ENCODE measurements at regions not wholly inside any gene's neighbourhood (a gene's known extent, or its start where the extent isn't known, plus 50 kb on each side); places are given as distances from the start of the nearest gene placed in this dataset.

- TF ChIP-seq, protein P1, sequence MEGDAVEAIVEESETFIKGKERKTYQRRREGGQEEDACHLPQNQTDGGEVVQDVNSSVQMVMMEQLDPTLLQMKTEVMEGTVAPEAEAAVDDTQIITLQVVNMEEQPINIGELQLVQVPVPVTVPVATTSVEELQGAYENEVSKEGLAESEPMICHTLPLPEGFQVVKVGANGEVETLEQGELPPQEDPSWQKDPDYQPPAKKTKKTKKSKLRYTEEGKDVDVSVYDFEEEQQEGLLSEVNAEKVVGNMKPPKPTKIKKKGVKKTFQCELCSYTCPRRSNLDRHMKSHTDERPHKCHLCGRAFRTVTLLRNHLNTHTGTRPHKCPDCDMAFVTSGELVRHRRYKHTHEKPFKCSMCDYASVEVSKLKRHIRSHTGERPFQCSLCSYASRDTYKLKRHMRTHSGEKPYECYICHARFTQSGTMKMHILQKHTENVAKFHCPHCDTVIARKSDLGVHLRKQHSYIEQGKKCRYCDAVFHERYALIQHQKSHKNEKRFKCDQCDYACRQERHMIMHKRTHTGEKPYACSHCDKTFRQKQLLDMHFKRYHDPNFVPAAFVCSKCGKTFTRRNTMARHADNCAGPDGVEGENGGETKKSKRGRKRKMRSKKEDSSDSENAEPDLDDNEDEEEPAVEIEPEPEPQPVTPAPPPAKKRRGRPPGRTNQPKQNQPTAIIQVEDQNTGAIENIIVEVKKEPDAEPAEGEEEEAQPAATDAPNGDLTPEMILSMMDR (conservative IDR thresholded peaks at IDR 0.05), result no peak
- H3K27ac ChIP-seq, result no peak overlapping the region
Measured at GRCh38 chr2:122927710-122928557, 1097.2 kb upstream of the CNTNAP5 start.

DNA sequence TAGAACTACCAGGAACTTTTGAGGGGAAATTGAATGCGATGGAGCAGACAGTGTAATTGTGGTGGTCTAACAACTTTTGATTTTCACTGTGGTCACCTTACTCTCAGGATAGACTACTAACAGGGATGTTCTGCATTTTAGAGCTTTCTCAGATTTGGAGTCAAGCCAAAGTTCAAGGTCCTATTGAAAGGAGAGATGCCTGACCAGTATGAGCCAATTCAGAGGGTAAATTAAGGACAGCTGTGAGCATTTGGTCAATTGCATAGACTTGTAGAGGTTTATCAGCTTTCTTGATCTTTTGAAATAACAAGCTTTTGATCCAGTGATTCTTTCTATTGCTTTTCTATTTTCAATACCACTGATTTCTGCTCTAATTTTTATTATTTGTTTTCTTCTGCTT lies 1095.7 kb upstream of the CNTNAP5 start:
- TF ChIP-seq, protein P1 (conservative IDR thresholded peaks at IDR 0.05), result no peak
- H3K27ac ChIP-seq, result no peak overlapping the region

- TF ChIP-seq, protein P1 (conservative IDR thresholded peaks at IDR 0.05), result no peak
- no peak overlapping the region for H3K27ac ChIP-seq
Measured at GRCh38 chr2:122935506-122935905, 1089.6 kb upstream of the CNTNAP5 start.

- TF ChIP-seq, protein P1 (conservative IDR thresholded peaks at IDR 0.05), result no peak
- no peak overlapping the region for H3K27ac ChIP-seq
Measured at GRCh38 chr2:122939796-122940195, 1085.3 kb upstream of the CNTNAP5 start.

GRCh38 chr2:122949523-122949922 lies 1075.6 kb upstream of the CNTNAP5 start:
- TF ChIP-seq, protein P1 (conservative IDR thresholded peaks at IDR 0.05), result no peak
- no peak overlapping the region for H3K27ac ChIP-seq

GRCh38 chr2:122955776-122956175 lies 1069.3 kb upstream of the CNTNAP5 start:
- H3K27ac ChIP-seq, result no peak overlapping the region
- TF ChIP-seq, protein P1 (conservative IDR thresholded peaks at IDR 0.05), result no peak

- TF ChIP-seq, protein P1 (conservative IDR thresholded peaks at IDR 0.05), result peak; percentile 35; the same call in 1 of the 2 replicates
- H3K27ac ChIP-seq, result no peak overlapping the region
Measured at GRCh38 chr2:122960759-122961641, 1064.1 kb upstream of the CNTNAP5 start.

Measured in VCaP (cell line).